HepG2 (cell line): ENCODE measurements at regions not wholly inside any gene's neighbourhood (a gene's known extent, or its start where the extent isn't known, plus 50 kb on each side); places are given as distances from the start of the nearest gene placed in this dataset.

ENCODE experiments used
- ATAC-seq: fragments of 200-7000 bp; cut with Tn5 transposase; 3 replicates; pipeline ENCODE4 v1.9.1; 2020; ENCODE audit warnings: mild to moderate bottlenecking, moderate library complexity
- BruUV-seq: library from RNA; stranded (reverse); fragments of 400-500 nt; replicated peaks from 2 replicates; lab custom pipeline; 2021; lab: Mats Ljungman, UMichigan
- CTCF ChIA-PET: fragments of 300-600 bp; formaldehyde crosslinking; extraction: SDS; loops from one replicate; lab custom pipeline; 2021; ENCODE audit warnings: low total read pairs, inconsistent platforms, low intra/inter-chr PET ratio; lab: Yijun Ruan, JAX
- POLR2A ChIA-PET: fragments of 350-600 bp; sonication (Branson Sonifier 250); formaldehyde crosslinking; loops from one replicate; lab custom pipeline; 2020; ENCODE audit warnings: antibody characterized with exemption, inconsistent platforms; lab: Yijun Ruan, JAX
- DNase-seq: peaks from one replicate; pipeline ENCODE4 v3.0.0-alpha.2; 2015; ENCODE audit warnings: low spot score
- FAIRE-seq: peaks from 3 replicates; lab custom pipeline; 2011; peaks lifted over from hg19 to GRCh38; lab: Jason Lieb, UNC
- H2AFZ ChIP-seq: one replicate; pipeline ENCODE4 v1.6.1; 2011; ENCODE audit warnings: low read length, inconsistent platforms
- H3K27ac ChIP-seq: fragments of 300-600 bp; 3 replicates; pipeline ENCODE4 v1.8.0; 2011; ENCODE audit warnings: mixed run types, mild to moderate bottlenecking, mixed read lengths, low read length, inconsistent platforms; ENCODE audit not compliant: insufficient read depth; ENCODE audit errors: extremely low read length
- H3K27me3 ChIP-seq, 2 experiments: fragments of 200-600 bp in 1 of 2; 2 replicates in 1 of 2; 3 replicates in 1 of 2; pipeline versions ENCODE4 v1.6.0 to v1.8.0; 2011; ENCODE audit warnings: low read length in 2 of 2, mild to moderate bottlenecking in 2 of 2, moderate library complexity in 2 of 2, inconsistent platforms in 1 of 2; ENCODE audit not compliant: insufficient read depth in 2 of 2, control insufficient read depth in 1 of 2
- H3K36me3 ChIP-seq, 2 experiments: fragments of 200-600 bp in 1 of 2; replicated peaks in 1 of 2; 2 replicates in 1 of 2; 3 replicates in 1 of 2; pipeline versions ENCODE4 v1.5.1 to v1.8.0; 2011; ENCODE audit warnings: low read length in 2 of 2, inconsistent platforms in 1 of 2; ENCODE audit not compliant: insufficient read depth in 2 of 2, control insufficient read depth in 1 of 2
- H3K4me1 ChIP-seq: 2 replicates; pipeline ENCODE4 v1.5.1; 2012; ENCODE audit warnings: low read length, inconsistent platforms; ENCODE audit not compliant: insufficient read depth
- H3K4me2 ChIP-seq: 2 replicates; pipeline ENCODE4 v1.6.0; 2011; ENCODE audit warnings: low read depth, low read length, inconsistent platforms
- H3K4me3 ChIP-seq, 3 experiments: fragments of 200-600 bp in 1 of 3; sonication (generic), shearing (Covaris generic) in 1 of 3; replicated peaks in 1 of 3; 2 replicates each; pipeline ENCODE4 v1.5.1; 2011 to 2016; ENCODE audit warnings: low read length in 3 of 3, inconsistent platforms in 2 of 3, low read depth in 2 of 3, mild to moderate bottlenecking in 2 of 3, control low read depth in 1 of 3, mixed read lengths in 1 of 3; ENCODE audit not compliant: insufficient read depth in 1 of 3
- H3K79me2 ChIP-seq: one replicate; pipeline ENCODE4 v1.6.1; 2011; ENCODE audit warnings: low read length, inconsistent platforms; ENCODE audit not compliant: insufficient read depth
- H3K9ac ChIP-seq: 2 replicates; pipeline ENCODE4 v1.6.0; 2011; ENCODE audit warnings: mild to moderate bottlenecking, low read depth, low read length, inconsistent platforms; ENCODE audit not compliant: insufficient read depth
- H3K9me3 ChIP-seq: 2 replicates; pipeline ENCODE4 v1.5.1; 2012; ENCODE audit warnings: mild to moderate bottlenecking, low read length
- H4K20me1 ChIP-seq: 2 replicates; pipeline ENCODE4 v1.6.0; 2011; ENCODE audit warnings: inconsistent platforms, mild to moderate bottlenecking, low read length, moderate library complexity; ENCODE audit not compliant: insufficient read depth
- ATF7 ChIP-seq, 2 experiments: fragments of 450-650 bp in 1 of 2; sonication (generic) in 1 of 2; formaldehyde crosslinking in 1 of 2; IDR thresholded peaks; 2 replicates each; pipeline versions ENCODE4 v1.4.0 to v1.6.1; 2016 to 2020; ENCODE audit warnings: antibody characterized with exemption in 1 of 2, mild to moderate bottlenecking in 1 of 2, missing genetic modification reagents in 1 of 2
- EZH2 ChIP-seq: conservative IDR thresholded peaks from 2 replicates; pipeline ENCODE4 v1.6.1; 2012; ENCODE audit warnings: mild to moderate bottlenecking, low read depth, low read length, moderate library complexity
- KDM1A ChIP-seq: IDR thresholded peaks from 2 replicates; pipeline ENCODE4 v1.6.1; 2016; ENCODE audit warnings: missing compliant biosample characterization
- MIER2 ChIP-seq: IDR thresholded peaks from 2 replicates; pipeline ENCODE4 v1.6.1; 2016; ENCODE audit warnings: missing biosample characterization, missing genetic modification reagents
- PCBP2 ChIP-seq: fragments of 200-400 bp; formaldehyde crosslinking; optimal IDR thresholded peaks from 2 replicates; pipeline ENCODE3; 2018; ENCODE audit warnings: low read length, low read depth; ENCODE audit not compliant: poor library complexity, severe bottlenecking
- SMAD3 ChIP-seq: sonication (generic); formaldehyde crosslinking; IDR thresholded peaks from 2 replicates; pipeline ENCODE4 v1.4.0; 2020; ENCODE audit warnings: missing genetic modification reagents
- WGBS: methylation state at CpG from one replicate; pipeline ENCODE4 v1.1.6; 2017; ENCODE audit warnings: low lambda C conversion rate; 5-methylcytosine and 5-hydroxymethylcytosine counted together
- in situ Hi-C: cut with HindIII; loops from 2 replicates; pipeline ENCODE4 v1.10.0; 2017; ENCODE audit warnings: low pct_unique_long_range_greater_than_20kb; ENCODE audit not compliant: extremely low pct_ligation_motif_present
- intact Hi-C: fragments of 100-400 bp; cut with micrococcal nuclease; formaldehyde crosslinking; loops from one replicate; pipeline ENCODE4 v1.10.0; 2022; ENCODE audit not compliant: unreplicated experiment
- TF ChIP-seq, protein P1 (sequence below): sonication (generic); formaldehyde crosslinking; IDR thresholded peaks from 2 replicates; pipeline ENCODE4 v1.4.0; 2020; ENCODE audit warnings: mild to moderate bottlenecking, missing genetic modification reagents
- TF ChIP-seq, protein P2 (sequence below): sonication (generic); formaldehyde crosslinking; IDR thresholded peaks from 2 replicates; pipeline ENCODE4 v1.4.0; 2020; ENCODE audit warnings: missing genetic modification reagents
- TF ChIP-seq, protein P3 (sequence below): sonication (generic); formaldehyde crosslinking; IDR thresholded peaks from 2 replicates; pipeline ENCODE4 v1.8.0; 2022; ENCODE audit warnings: mild to moderate bottlenecking, missing genetic modification reagents, borderline replicate concordance
- TF ChIP-seq, protein P4 (sequence below): sonication (generic); formaldehyde crosslinking; IDR thresholded peaks from 2 replicates; pipeline ENCODE4 v1.5.1; 2020; ENCODE audit warnings: missing genetic modification reagents, mild to moderate bottlenecking, borderline replicate concordance

DNA sequence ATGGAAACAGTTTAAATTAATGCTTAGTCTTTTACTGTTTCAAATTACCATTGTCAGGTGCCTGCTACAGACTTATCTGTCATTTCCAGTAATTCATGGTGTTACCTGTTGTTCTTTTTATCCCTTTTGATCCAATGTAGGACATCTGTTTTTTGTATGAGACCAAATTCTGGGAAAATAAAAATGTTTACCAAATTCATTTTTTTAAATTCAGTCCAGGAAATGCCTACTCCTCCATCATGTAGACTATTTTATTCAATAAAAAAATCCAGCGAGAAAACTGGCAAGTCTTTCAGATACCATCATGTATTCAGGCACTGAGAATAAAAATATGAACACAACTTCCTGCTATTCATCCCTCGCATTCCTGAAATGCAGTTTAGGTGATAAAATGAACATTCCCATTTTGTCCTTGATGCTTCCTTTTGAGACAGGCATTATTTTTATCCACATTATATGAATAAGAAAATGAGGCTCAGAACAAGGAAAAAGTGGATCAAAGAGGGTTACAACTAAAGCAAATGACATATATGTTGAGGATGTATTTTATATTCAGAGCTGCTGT lies 584.2 kb downstream of the SPRY1 start (continued):
- TF ChIP-seq, protein P1, sequence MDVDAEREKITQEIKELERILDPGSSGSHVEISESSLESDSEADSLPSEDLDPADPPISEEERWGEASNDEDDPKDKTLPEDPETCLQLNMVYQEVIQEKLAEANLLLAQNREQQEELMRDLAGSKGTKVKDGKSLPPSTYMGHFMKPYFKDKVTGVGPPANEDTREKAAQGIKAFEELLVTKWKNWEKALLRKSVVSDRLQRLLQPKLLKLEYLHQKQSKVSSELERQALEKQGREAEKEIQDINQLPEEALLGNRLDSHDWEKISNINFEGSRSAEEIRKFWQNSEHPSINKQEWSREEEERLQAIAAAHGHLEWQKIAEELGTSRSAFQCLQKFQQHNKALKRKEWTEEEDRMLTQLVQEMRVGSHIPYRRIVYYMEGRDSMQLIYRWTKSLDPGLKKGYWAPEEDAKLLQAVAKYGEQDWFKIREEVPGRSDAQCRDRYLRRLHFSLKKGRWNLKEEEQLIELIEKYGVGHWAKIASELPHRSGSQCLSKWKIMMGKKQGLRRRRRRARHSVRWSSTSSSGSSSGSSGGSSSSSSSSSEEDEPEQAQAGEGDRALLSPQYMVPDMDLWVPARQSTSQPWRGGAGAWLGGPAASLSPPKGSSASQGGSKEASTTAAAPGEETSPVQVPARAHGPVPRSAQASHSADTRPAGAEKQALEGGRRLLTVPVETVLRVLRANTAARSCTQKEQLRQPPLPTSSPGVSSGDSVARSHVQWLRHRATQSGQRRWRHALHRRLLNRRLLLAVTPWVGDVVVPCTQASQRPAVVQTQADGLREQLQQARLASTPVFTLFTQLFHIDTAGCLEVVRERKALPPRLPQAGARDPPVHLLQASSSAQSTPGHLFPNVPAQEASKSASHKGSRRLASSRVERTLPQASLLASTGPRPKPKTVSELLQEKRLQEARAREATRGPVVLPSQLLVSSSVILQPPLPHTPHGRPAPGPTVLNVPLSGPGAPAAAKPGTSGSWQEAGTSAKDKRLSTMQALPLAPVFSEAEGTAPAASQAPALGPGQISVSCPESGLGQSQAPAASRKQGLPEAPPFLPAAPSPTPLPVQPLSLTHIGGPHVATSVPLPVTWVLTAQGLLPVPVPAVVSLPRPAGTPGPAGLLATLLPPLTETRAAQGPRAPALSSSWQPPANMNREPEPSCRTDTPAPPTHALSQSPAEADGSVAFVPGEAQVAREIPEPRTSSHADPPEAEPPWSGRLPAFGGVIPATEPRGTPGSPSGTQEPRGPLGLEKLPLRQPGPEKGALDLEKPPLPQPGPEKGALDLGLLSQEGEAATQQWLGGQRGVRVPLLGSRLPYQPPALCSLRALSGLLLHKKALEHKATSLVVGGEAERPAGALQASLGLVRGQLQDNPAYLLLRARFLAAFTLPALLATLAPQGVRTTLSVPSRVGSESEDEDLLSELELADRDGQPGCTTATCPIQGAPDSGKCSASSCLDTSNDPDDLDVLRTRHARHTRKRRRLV (CRISPR knock-in tag), result no peak

DNA sequence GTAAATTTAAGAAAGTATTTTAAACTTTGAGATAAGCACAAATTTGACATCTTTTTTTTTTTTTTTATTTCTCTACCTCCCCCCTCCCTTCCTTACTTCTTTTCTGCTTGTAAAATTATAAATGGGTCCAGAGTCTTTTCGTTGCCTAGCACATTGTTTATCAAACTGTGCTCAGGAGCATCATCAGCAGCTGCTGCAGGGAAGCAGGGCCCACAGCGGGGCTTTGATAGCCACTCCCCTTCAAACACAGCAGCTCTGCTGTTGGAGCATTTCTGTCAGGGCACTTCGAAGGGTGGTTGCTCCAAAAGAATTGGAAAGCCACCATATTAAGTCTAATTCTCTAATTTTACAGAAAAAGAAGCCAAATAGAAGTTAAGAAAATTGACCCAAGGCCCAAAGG lies 588.3 kb downstream of the SPRY1 start:
- Histone ChIP-seq H3K27ac (no peak overlapping the region), H2AFZ (no peak overlapping the region), H3K9me3 (no peaks in the 10 kb centered on the region), H3K36me3 (no peaks in the 10 kb centered on the region), H3K4me3 (no peak overlapping the region), H3K9ac (no peak overlapping the region), H3K4me1 (no peaks in the 10 kb centered on the region), H3K27me3 (0 out of 5 replicates have a peak, but pooled peaks cover 0 to 4% of the 10 kb centered on the region in 2 experiments), H3K79me2 (no peaks in the 10 kb centered on the region), H3K4me2 (no peak overlapping the region), H4K20me1 (no peaks in the 10 kb centered on the region)
- FAIRE-seq, result no peak
- 13% methylated on average over 3 of the region's 3 CpGs for WGBS
- CTCF ChIA-PET, result no interaction called here
- no peak for DNase-seq
- POLR2A ChIA-PET, result no interaction called here
- TF ChIP-seq, protein P2, sequence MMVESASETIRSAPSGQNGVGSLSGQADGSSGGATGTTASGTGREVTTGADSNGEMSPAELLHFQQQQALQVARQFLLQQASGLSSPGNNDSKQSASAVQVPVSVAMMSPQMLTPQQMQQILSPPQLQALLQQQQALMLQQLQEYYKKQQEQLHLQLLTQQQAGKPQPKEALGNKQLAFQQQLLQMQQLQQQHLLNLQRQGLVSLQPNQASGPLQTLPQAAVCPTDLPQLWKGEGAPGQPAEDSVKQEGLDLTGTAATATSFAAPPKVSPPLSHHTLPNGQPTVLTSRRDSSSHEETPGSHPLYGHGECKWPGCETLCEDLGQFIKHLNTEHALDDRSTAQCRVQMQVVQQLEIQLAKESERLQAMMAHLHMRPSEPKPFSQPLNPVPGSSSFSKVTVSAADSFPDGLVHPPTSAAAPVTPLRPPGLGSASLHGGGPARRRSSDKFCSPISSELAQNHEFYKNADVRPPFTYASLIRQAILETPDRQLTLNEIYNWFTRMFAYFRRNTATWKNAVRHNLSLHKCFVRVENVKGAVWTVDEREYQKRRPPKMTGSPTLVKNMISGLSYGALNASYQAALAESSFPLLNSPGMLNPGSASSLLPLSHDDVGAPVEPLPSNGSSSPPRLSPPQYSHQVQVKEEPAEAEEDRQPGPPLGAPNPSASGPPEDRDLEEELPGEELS (CRISPR knock-in tag), result no peak
- TF ChIP-seq KDM1A (CRISPR knock-in tag), result no peak
- TF ChIP-seq, protein P3, sequence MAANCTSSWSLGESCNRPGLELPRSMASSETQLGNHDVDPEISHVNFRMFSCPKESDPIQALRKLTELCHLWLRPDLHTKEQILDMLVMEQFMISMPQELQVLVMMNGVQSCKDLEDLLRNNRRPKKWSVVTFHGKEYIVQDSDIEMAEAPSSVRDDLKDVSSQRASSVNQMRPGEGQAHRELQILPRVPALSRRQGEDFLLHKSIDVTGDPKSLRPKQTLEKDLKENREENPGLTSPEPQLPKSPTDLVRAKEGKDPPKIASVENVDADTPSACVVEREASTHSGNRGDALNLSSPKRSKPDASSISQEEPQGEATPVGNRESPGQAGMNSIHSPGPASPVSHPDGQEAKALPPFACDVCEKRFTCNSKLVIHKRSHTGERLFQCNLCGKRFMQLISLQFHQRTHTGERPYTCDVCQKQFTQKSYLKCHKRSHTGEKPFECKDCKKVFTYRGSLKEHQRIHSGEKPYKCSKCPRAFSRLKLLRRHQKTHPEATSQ (CRISPR knock-in tag), result no peak
- no peak for TF ChIP-seq SMAD3 (CRISPR knock-in tag)
- TF ChIP-seq EZH2, result no peak
- no peak for TF ChIP-seq MIER2 (CRISPR knock-in tag)
- TF ChIP-seq, protein P4, sequence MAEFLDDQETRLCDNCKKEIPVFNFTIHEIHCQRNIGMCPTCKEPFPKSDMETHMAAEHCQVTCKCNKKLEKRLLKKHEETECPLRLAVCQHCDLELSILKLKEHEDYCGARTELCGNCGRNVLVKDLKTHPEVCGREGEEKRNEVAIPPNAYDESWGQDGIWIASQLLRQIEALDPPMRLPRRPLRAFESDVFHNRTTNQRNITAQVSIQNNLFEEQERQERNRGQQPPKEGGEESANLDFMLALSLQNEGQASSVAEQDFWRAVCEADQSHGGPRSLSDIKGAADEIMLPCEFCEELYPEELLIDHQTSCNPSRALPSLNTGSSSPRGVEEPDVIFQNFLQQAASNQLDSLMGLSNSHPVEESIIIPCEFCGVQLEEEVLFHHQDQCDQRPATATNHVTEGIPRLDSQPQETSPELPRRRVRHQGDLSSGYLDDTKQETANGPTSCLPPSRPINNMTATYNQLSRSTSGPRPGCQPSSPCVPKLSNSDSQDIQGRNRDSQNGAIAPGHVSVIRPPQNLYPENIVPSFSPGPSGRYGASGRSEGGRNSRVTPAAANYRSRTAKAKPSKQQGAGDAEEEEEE, result no peak
- TF ChIP-seq ATF7 (IDR thresholded peaks at IDR 0.05), result no peak
- no peak for TF ChIP-seq ATF7 (CRISPR knock-in tag; IDR thresholded peaks at IDR 0.05)
- TF ChIP-seq PCBP2, result no peak
- intact Hi-C loops, result loop anchor here (10.0 kb wide), 1 partner anchor 130 kb away; no protein-coding TSS in a partner anchor
- BruUV-seq, result no TSS peak
- no peak for ATAC-seq
- in situ Hi-C loops, result no loop called here
